ENCODE measurements at regions not wholly inside any gene's neighbourhood (a gene's known extent, or its start where the extent isn't known, plus 50 kb on each side); places are given as distances from the start of the nearest gene placed in this dataset.

DNA sequence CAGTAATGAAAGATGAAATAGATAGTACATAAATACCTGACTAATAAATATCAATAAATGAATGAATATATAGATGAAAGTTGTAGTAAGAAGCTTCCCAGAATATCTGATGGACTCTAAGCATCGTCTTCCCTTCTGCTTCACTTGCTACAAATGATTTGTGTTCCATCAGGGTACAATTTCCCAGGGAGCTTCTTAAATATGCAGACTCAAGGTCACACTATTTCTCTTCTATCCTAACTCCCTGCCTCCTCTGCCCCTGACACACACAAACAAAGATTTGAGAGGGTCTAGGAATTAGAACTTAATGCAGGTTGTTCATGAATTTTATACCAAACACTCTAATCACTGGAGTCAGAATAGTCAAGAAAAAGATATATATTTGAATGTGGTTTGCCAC lies 415.9 kb upstream of the TMPRSS15 start:
- TF ChIP-seq, protein P1, sequence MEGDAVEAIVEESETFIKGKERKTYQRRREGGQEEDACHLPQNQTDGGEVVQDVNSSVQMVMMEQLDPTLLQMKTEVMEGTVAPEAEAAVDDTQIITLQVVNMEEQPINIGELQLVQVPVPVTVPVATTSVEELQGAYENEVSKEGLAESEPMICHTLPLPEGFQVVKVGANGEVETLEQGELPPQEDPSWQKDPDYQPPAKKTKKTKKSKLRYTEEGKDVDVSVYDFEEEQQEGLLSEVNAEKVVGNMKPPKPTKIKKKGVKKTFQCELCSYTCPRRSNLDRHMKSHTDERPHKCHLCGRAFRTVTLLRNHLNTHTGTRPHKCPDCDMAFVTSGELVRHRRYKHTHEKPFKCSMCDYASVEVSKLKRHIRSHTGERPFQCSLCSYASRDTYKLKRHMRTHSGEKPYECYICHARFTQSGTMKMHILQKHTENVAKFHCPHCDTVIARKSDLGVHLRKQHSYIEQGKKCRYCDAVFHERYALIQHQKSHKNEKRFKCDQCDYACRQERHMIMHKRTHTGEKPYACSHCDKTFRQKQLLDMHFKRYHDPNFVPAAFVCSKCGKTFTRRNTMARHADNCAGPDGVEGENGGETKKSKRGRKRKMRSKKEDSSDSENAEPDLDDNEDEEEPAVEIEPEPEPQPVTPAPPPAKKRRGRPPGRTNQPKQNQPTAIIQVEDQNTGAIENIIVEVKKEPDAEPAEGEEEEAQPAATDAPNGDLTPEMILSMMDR (IDR thresholded peaks at IDR 0.05) = no peak
- no peak for TF ChIP-seq POLR2A (IDR thresholded peaks at IDR 0.05)

Data from heart left ventricle (tissue), 13 donors.